GM12891 (cell line): ENCODE measurements at regions not wholly inside any gene's neighbourhood (a gene's known extent, or its start where the extent isn't known, plus 50 kb on each side); places are given as distances from the start of the nearest gene placed in this dataset.

Source experiments
- POLR2A ChIP-seq: IDR thresholded peaks from 2 replicates; pipeline ENCODE4 v1.6.1; 2011; ENCODE audit warnings: low read depth, low read length, control low read depth
- POLR2AphosphoS5 ChIP-seq: IDR thresholded peaks from 2 replicates; pipeline ENCODE4 v1.6.1; 2011; ENCODE audit warnings: low read depth, low read length, control low read depth
- POU2F2 ChIP-seq: IDR thresholded peaks from 2 replicates; pipeline ENCODE4 v1.6.1; 2011; ENCODE audit warnings: low read depth, mild to moderate bottlenecking, control low read depth, low read length, moderate library complexity
- SPI1 ChIP-seq: IDR thresholded peaks from 2 replicates; pipeline ENCODE4 v1.6.1; 2011; ENCODE audit warnings: low read depth, low read length, control low read depth
- TAF1 ChIP-seq: IDR thresholded peaks from 2 replicates; pipeline ENCODE4 v1.6.1; 2011; ENCODE audit warnings: low read depth, low read length, control low read depth

GRCh38 chr2:79446313-79446712 is 66.5 kb upstream of the CTNNA2 start:
- TF ChIP-seq TAF1, result no peak
- no peak for TF ChIP-seq POLR2A
- no peak for TF ChIP-seq POLR2AphosphoS5
- TF ChIP-seq POU2F2, result no peak
- no peak for TF ChIP-seq SPI1
